LNCaP clone FGC (cell line): ENCODE measurements at regions not wholly inside any gene's neighbourhood (a gene's known extent, or its start where the extent isn't known, plus 50 kb on each side); places are given as distances from the start of the nearest gene placed in this dataset.
"Not testable (repeated sequence)": the region's sequence is repeated elsewhere in the genome, so short reads cannot be mapped to it uniquely, and the experiment has no call there.

Experiments used
- DNase-seq: peaks from one replicate; pipeline ENCODE4 v3.0.0-alpha.2; 2011; ENCODE audit warnings: low read depth
- H3K4me3 ChIP-seq: 2 replicates; pipeline ENCODE4 v1.5.1; 2011; ENCODE audit warnings: mild to moderate bottlenecking, low read depth, low read length, control low read depth
- CTCF ChIP-seq: IDR thresholded peaks from 2 replicates; pipeline ENCODE4 v1.5.1; 2012; ENCODE audit warnings: mild to moderate bottlenecking; ENCODE audit not compliant: control insufficient read depth, insufficient read depth; ENCODE audit errors: extremely low read depth

DNA sequence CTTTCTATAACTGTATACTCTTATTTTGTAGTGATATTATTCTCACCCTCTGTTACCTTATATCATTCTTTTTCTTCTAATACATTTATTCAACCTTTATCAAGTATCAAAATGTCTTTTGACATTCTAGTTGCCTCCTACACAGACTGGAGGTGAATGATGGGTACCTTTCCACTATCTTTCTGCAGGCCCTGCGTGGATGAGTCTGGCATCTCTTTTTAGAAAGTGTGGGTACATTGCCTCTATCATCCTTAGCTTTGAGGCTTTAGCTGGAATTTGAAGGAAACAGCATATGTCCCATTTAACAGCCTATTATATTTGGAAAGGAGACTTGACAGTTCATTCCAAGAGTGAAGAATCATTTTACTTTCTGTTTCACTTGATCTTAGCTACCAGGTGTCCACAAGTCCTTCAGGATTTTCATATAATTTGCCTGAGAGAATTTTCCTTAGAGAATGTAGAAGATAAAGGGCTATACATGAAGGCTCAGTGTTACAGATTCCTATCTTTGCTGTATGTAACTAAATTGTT lies 192.0 kb downstream of the CWF19L2 start:
- DNase-seq = no peak
- TF ChIP-seq CTCF = no peak
- no peak overlapping the region for H3K4me3 ChIP-seq

GRCh38 chr11:107263844-107264563 lies 193.6 kb downstream of the CWF19L2 start:
- H3K4me3 ChIP-seq = no peak overlapping the region
- no peak for TF ChIP-seq CTCF
- no peak for DNase-seq

DNA sequence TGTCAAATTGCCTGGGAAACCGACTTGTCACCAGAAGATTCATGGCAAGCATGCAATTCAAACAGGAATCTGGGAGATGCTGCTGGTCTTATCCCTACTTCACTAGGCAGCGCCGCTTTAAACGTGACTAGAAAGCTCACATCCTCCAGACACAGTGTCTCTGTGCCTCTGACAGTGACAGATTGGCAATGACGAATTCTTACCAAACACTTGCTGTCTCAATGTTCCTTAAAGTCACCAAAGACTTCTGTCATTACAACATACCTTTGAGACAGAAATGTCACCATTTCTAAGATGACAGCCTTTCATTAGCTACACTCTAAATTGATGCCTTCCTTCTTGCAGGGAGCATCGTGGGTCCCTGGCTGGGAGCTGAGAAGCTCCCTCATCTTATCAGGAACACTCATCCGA lies 197.8 kb downstream of the CWF19L2 start:
- DNase-seq = no peak
- no peak overlapping the region for H3K4me3 ChIP-seq
- no peak for TF ChIP-seq CTCF

DNA sequence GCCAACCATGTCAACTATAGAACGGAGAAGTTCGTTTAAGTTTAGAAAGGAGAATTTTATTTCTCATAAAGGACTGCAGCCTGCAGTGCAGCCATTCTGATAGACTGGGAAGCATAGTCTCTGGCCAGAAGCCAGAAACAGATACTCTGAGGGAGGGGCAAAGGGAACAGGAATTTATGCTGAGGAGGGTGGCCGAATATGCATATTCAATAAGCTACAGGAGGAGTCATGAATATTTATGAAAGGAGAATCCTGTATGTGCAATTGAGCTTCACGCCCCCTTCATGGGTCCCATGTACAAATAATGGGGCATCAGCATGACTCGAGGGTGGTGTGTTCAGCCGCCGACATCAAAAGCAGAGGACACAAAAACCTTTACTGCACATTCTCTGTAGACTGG lies 199.9 kb downstream of the CWF19L2 start:
- no peak for DNase-seq
- no peak for TF ChIP-seq CTCF
- H3K4me3 ChIP-seq = no peak overlapping the region

DNA sequence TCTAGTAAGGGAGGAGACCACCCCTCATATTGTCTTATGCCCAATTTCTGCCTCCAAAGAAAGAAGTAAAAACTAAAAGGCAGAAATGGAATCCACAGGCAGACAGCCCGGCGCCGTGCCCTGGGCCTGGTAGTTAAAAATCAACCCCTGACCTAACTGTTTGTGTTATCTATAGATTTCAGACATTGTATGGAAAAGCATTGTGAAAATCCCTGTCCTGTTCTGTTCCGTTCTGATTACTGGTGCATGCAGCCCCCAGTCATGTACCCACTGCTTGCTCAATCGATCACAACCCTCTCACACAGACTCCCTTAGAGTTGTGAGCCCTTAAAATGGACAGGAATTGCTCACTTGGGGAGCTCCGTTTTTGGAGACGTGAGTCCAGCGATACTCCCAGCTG lies 204.0 kb downstream of the CWF19L2 start:
- H3K4me3 ChIP-seq, DNase-seq: not testable (repeated sequence)

- DNase-seq = no peak
- no peak for TF ChIP-seq CTCF
- no peak overlapping the region for H3K4me3 ChIP-seq
Measured at GRCh38 chr11:107252429-107253161, 205.0 kb downstream of the CWF19L2 start.

GRCh38 chr11:107251298-107251697 lies 206.3 kb downstream of the CWF19L2 start:
- no peak for DNase-seq
- TF ChIP-seq CTCF = no peak
- no peak overlapping the region for H3K4me3 ChIP-seq
